GM10266 (cell line): ENCODE measurements at regions not wholly inside any gene's neighbourhood (a gene's known extent, or its start where the extent isn't known, plus 50 kb on each side); places are given as distances from the start of the nearest gene placed in this dataset.

Experiments used
- DNase-seq: peaks from one replicate; pipeline ENCODE4 v3.0.0; 2012; ENCODE audit errors: extremely low spot score
- TF ChIP-seq, protein P1 (sequence below): IDR thresholded peaks from 2 replicates; pipeline ENCODE4 v1.5.1; 2012; ENCODE audit warnings: mild to moderate bottlenecking, low read depth; ENCODE audit not compliant: control insufficient read depth, insufficient read depth; ENCODE audit errors: missing control alignments

DNA sequence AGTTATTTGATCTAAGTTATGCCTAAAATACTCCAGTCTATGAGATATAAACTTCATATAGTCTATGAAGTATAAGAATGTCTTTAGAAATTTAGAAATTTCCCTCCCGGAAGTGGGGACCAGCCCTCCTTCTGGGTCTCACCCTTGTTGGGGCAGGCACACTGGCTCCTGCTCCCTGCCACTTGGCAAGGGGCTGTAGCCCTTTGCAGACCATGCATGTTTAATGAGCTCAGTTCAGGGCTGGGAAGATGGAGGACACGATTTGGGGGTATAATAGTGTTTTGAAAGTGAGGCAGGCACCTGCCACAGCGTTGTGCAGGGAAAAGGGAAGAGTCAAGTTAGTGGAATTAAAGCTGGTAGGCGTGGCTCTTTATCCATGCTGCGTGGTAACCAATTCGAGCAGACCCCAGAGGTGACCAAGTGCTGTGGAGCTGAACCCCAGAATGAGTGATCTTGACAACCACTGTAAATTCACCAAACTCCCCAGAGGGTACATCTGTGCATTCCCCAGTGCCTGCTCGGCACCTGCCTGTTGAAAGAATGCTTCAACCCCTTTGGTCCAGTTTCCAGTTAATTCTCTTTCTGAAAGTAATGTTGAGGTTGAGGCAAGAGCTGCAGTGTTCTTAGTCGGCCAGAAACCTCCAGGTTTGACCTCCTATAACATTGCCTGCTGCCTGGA lies 79.6 kb downstream of the DOP1B start:
- TF ChIP-seq, protein P1, sequence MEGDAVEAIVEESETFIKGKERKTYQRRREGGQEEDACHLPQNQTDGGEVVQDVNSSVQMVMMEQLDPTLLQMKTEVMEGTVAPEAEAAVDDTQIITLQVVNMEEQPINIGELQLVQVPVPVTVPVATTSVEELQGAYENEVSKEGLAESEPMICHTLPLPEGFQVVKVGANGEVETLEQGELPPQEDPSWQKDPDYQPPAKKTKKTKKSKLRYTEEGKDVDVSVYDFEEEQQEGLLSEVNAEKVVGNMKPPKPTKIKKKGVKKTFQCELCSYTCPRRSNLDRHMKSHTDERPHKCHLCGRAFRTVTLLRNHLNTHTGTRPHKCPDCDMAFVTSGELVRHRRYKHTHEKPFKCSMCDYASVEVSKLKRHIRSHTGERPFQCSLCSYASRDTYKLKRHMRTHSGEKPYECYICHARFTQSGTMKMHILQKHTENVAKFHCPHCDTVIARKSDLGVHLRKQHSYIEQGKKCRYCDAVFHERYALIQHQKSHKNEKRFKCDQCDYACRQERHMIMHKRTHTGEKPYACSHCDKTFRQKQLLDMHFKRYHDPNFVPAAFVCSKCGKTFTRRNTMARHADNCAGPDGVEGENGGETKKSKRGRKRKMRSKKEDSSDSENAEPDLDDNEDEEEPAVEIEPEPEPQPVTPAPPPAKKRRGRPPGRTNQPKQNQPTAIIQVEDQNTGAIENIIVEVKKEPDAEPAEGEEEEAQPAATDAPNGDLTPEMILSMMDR = no peak
- DNase-seq = no peak

DNA sequence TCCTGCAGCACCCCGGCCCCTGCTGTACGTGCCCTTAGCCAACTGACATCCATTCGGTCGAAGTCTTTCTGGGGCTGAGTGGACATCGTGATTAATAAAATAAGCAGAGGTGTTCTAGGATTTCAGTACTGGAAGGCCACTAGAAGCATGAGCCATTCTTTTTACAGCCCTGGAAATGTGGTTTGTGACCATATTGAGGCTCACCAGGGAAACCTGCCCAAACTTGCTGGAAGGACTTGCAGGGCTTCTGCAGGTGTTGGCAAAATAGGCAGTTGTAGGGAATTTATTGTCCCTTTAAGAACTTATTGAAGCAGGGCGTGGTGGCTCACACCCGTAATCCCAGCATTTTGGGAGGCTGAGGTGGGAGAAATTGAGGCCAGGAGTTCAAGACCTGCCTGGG lies 80.8 kb downstream of the DOP1B start:
- DNase-seq = no peak

DNA sequence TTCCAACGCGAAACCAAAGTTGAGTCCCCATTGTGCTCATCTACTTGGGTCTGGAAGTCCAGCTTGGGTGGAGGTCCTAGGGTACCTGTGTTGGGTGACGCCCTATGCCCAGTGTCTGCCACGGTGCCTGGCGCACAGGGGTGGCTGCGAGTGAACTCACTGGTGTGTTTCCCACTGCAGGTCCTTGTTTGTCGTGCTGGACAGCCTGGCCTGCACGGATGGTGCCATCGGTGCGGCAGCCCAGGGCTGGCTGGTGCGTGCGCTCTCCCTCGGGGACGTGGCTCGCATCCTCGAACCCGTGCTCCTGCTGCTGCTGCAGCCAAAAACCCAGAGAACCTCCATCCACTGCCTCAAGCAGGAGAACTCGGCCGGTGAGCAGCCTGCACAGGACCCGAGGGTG lies 80.4 kb upstream of the MORC3 start:
- TF ChIP-seq, protein P1 = no peak
- DNase-seq = no peak

More for the DNA sequence above, 80.8 kb downstream of the DOP1B start:
- TF ChIP-seq, protein P1 = no peak

DNA sequence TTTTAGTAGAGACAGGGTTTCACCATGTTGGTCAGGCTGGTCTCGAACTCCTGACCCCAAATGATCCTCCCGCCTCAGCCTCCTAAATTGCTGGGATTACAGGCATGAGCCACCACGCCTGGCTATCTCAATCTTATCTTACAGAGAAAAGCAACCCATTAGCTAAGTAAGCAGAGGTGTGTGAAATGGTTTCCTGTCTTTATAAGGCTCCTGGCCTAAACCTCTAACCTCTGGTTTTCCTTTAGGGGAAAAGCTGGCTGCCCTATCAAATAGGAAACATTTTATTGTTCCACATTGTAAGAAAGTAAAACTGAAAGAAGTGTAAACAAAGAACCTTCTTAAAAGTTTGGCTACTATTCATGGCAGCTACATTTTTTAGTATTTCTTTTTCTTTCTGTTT lies 78.3 kb upstream of the MORC3 start:
- TF ChIP-seq, protein P1 = no peak
- no peak for DNase-seq

DNA sequence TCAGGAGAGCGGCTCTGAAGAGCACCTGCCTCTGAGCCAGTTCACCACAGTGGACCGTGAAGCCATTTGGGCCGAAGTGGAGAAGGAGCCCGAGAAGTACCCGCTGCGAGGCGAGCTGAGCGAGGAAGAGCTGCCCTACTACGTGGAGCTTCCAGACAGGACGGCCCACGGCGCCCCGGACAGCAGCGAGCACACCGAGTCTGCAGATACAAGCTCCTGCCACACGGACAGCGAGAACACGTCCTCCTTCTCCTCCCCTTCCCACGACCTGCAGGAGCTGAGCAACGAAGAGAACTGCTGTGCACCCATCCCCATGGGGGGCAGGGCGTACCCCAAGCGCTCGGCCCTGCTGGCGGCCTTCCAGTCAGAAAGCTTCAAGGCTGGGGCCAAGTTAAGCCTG lies 74.9 kb upstream of the MORC3 start:
- no peak for DNase-seq
- TF ChIP-seq, protein P1 = no peak

DNA sequence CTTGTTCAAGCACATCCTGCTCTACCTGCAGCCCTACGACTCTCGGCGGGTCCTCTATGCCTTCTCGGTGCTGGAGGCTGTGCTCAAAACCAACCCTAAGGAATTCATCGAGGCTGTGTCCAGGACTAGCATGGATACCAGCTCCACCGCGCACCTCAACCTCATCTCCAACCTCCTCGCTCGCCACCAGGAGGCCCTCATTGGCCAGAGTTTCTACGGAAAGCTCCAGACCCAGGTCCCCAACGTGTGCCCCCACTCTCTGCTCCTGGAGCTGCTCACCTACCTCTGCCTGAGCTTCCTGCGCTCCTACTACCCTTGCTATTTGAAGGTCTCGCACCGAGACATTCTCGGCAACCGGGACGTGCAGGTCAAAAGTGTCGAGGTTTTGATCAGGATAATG lies 74.3 kb upstream of the MORC3 start:
- no peak for DNase-seq
- TF ChIP-seq, protein P1 = no peak

DNA sequence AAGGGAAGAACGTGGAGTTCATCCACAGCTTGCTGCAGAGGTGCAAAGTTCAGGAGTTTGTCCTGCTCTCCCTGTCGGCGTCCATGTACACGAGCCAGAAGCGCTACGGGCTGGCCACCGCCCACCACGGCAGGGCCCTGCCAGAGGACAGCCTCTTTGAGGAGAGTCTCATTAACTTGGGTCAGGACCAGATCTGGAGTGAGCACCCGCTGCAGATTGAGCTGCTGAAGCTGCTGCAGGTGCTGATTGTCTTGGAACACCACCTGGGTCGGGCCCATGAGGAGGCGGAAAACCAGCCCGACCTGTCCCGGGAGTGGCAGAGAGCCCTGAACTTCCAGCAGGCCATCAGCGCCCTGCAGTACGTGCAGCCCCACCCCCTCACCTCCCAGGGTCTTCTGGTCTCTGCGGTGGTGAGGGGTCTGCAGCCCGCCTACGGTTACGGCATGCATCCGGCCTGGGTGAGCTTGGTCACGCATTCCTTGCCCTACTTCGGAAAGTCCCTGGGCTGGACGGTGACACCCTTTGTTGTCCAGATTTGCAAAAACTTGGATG lies 73.8 kb upstream of the MORC3 start:
- TF ChIP-seq, protein P1 = no peak
- DNase-seq = no peak
